IMR-90 (cell line): ENCODE measurements at regions not wholly inside any gene's neighbourhood (a gene's known extent, or its start where the extent isn't known, plus 50 kb on each side); places are given as distances from the start of the nearest gene placed in this dataset.

Experiments used
- ATAC-seq: fragments of 200-7000 bp; cut with Tn5 transposase; 2 replicates; pipeline ENCODE4 v1.9.1; 2020; ENCODE audit warnings: low read depth, mild to moderate bottlenecking, moderate library complexity
- BruUV-seq: library from RNA; stranded (reverse); fragments of 400-500 nt; replicated peaks from 2 replicates; lab custom pipeline; 2021; lab: Mats Ljungman, UMichigan
- CTCF ChIA-PET: fragments of 300-600 bp; formaldehyde crosslinking; extraction: SDS; loops from one replicate; lab custom pipeline; 2021; ENCODE audit warnings: antibody characterized with exemption; lab: Yijun Ruan, JAX
- POLR2A ChIA-PET: fragments of 300-600 bp; sonication (Branson Sonifier 250); formaldehyde crosslinking; loops from one replicate; lab custom pipeline; 2022; ENCODE audit warnings: antibody characterized with exemption; ENCODE audit not compliant: unreplicated experiment; lab: Charles Lee
- DNase-seq: peaks from one replicate; pipeline ENCODE4 v3.0.0; 2013
- H2AFZ ChIP-seq: replicated peaks from 2 replicates; pipeline ENCODE3; 2013; ENCODE audit warnings: low read length, mild to moderate bottlenecking; ENCODE audit not compliant: poor library complexity
- H2AK5ac ChIP-seq: 2 replicates; pipeline ENCODE4 v1.6.1; 2013; ENCODE audit warnings: low read depth, low read length, inconsistent platforms
- H2AK9ac ChIP-seq: replicated peaks from 2 replicates; pipeline ENCODE3; 2013; ENCODE audit warnings: mild to moderate bottlenecking, low read depth, low read length, moderate library complexity; ENCODE audit not compliant: poor library complexity
- H2BK120ac ChIP-seq: 2 replicates; pipeline ENCODE4 v1.6.1; 2013; ENCODE audit warnings: low read depth, low read length, inconsistent platforms
- H2BK15ac ChIP-seq: 3 replicates; pipeline ENCODE4 v1.6.1; 2013; ENCODE audit warnings: low read depth, low read length, inconsistent platforms
- H2BK20ac ChIP-seq: 2 replicates; pipeline ENCODE4 v1.6.1; 2013; ENCODE audit warnings: low read depth, mild to moderate bottlenecking, inconsistent platforms, low read length, moderate library complexity
- H2BK5ac ChIP-seq: 2 replicates; pipeline ENCODE4 v1.6.1; 2013; ENCODE audit warnings: mild to moderate bottlenecking, low read depth, low read length, inconsistent platforms; ENCODE audit not compliant: poor library complexity, severe bottlenecking
- H3K14ac ChIP-seq: replicated peaks from 2 replicates; pipeline ENCODE4 v1.6.1; 2013; ENCODE audit warnings: low read depth, low read length, inconsistent platforms
- H3K18ac ChIP-seq: 2 replicates; pipeline ENCODE4 v1.6.1; 2013; ENCODE audit warnings: low read depth, low read length, control low read depth
- H3K23ac ChIP-seq: 2 replicates; pipeline ENCODE4 v1.6.1; 2013; ENCODE audit warnings: low read depth, low read length, inconsistent platforms
- H3K27ac ChIP-seq: 2 replicates; pipeline ENCODE4 v1.5.1; 2013; ENCODE audit warnings: mild to moderate bottlenecking, control low read depth, low read length; ENCODE audit not compliant: insufficient read depth
- H3K27me3 ChIP-seq: 2 replicates; pipeline ENCODE4 v1.6.1; 2013; ENCODE audit warnings: low read length; ENCODE audit not compliant: control insufficient read depth, insufficient read depth
- H3K36me3 ChIP-seq: 2 replicates; pipeline ENCODE4 v1.6.1; 2013; ENCODE audit warnings: low read length, mixed read lengths; ENCODE audit not compliant: control insufficient read depth, insufficient read depth
- H3K4ac ChIP-seq: 2 replicates; pipeline ENCODE4 v1.6.1; 2013; ENCODE audit warnings: low read depth, low read length, inconsistent platforms
- H3K4me1 ChIP-seq: 2 replicates; pipeline ENCODE4 v1.6.1; 2013; ENCODE audit warnings: low read length, mixed read lengths; ENCODE audit not compliant: control insufficient read depth, insufficient read depth
- H3K4me2 ChIP-seq: 2 replicates; pipeline ENCODE4 v1.6.1; 2013; ENCODE audit warnings: low read depth, mild to moderate bottlenecking, control low read depth, low read length, moderate library complexity
- H3K4me3 ChIP-seq: 2 replicates; pipeline ENCODE4 v1.5.1; 2013; ENCODE audit warnings: low read depth, mild to moderate bottlenecking, control low read depth, low read length, moderate library complexity; ENCODE audit not compliant: insufficient read depth
- H3K56ac ChIP-seq: 2 replicates; pipeline ENCODE4 v1.6.1; 2013; ENCODE audit warnings: low read length, inconsistent platforms; ENCODE audit not compliant: insufficient read depth; ENCODE audit errors: extremely low read depth
- H3K79me1 ChIP-seq, 2 experiments: 2 replicates each; pipeline ENCODE4 v1.6.1; 2013; ENCODE audit warnings: low read length in 2 of 2, inconsistent platforms in 1 of 2, low read depth in 1 of 2
- H3K9ac ChIP-seq: 2 replicates; pipeline ENCODE4 v1.6.1; 2013; ENCODE audit warnings: low read depth, low read length, control low read depth
- H3K9me1 ChIP-seq: 2 replicates; pipeline ENCODE4 v1.6.1; 2013; ENCODE audit warnings: low read length, inconsistent platforms; ENCODE audit not compliant: insufficient read depth
- H3K9me3 ChIP-seq: 2 replicates; pipeline ENCODE4 v1.6.1; 2013; ENCODE audit warnings: low read length; ENCODE audit not compliant: control insufficient read depth, insufficient read depth
- H4K20me1 ChIP-seq: 2 replicates; pipeline ENCODE4 v1.6.1; 2013; ENCODE audit warnings: low read length, inconsistent platforms; ENCODE audit not compliant: insufficient read depth
- H4K5ac ChIP-seq: 2 replicates; pipeline ENCODE4 v1.6.1; 2013; ENCODE audit warnings: mild to moderate bottlenecking, low read depth, low read length, control low read depth
- H4K8ac ChIP-seq, 2 experiments: 2 replicates each; pipeline ENCODE4 v1.6.1; 2013; ENCODE audit warnings: low read depth in 2 of 2, low read length in 2 of 2, control low read depth in 1 of 2, inconsistent platforms in 1 of 2
- H4K91ac ChIP-seq: 2 replicates; pipeline ENCODE4 v1.6.1; 2013; ENCODE audit warnings: low read depth, low read length, inconsistent platforms; ENCODE audit not compliant: insufficient read depth
- MXI1 ChIP-seq: IDR thresholded peaks from 2 replicates; pipeline ENCODE4 v1.6.1; 2012; ENCODE audit warnings: low read depth, mild to moderate bottlenecking, low read length, moderate library complexity, borderline replicate concordance
- RCOR1 ChIP-seq: IDR thresholded peaks from 2 replicates; pipeline ENCODE4 v1.6.1; 2012; ENCODE audit warnings: mild to moderate bottlenecking, low read length, improper control_type of control experiment; ENCODE audit not compliant: insufficient replicate concordance
- WGBS, 2 experiments: methylation state at CpG; one replicate each; pipeline versions ENCODE4 v1.1.5 to v1.1.7; 2013; ENCODE audit warnings: missing lambda C conversion rate in 2 of 2; ENCODE audit not compliant: insufficient read length in 1 of 2; ENCODE audit errors: extremely low coverage in 2 of 2; 5-methylcytosine and 5-hydroxymethylcytosine counted together
- dilution Hi-C: fragments of 300-500 bp; cut with HindIII; formaldehyde crosslinking; loops from one replicate; pipeline ENCODE4 v1.14.3; 2018; ENCODE audit warnings: low sequenced_read_pairs; ENCODE audit not compliant: unreplicated experiment
- in situ Hi-C: fragments of 300-500 bp; cut with MboI; formaldehyde crosslinking; loops from 3 replicates; pipeline ENCODE4 v1.14.3; 2019; ENCODE audit warnings: low sequenced_read_pairs, inconsistent platforms, mixed read lengths
- intact Hi-C: fragments of 100-400 bp; cut with micrococcal nuclease; formaldehyde crosslinking; loops from 2 replicates; pipeline ENCODE4 v1.10.0; 2022
- TF ChIP-seq, protein P1 (sequence below): fragments of 150-350 bp; IDR thresholded peaks from 2 replicates; pipeline ENCODE4 v1.6.1; 2017; ENCODE audit warnings: mild to moderate bottlenecking, antibody characterized with exemption, low read length, low read depth

DNA sequence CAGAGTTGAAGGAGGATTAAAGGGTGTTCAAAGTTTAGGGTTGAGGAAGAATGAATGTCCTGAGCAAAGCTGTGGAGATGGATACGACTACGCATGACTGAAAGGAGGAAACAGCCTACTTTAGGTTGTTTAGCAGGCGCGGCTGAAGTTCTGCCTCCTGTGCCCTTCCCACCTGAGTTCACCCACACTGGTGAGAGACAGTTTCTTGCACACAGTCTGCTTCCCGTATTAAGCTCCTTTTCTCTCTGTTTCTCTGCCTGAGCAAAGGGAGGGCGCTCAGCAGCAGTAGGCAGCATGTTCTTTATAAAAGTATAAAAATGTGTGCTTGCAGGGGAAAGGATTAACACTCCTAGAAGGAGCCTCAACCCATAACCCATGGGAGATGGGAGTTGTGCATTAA, 224.0 kb upstream of the SMARCA2 start:
- no peak overlapping the region for H3K27ac ChIP-seq
- H3K56ac ChIP-seq: no peak overlapping the region
- no peak overlapping the region for H4K8ac ChIP-seq

More for the DNA sequence above, 224.0 kb upstream of the SMARCA2 start:
- H2AFZ ChIP-seq: no peak overlapping the region
- ATAC-seq (no peak), DNase-seq (no peak)
- intact Hi-C loops (no loop called here), in situ Hi-C loops (no loop called here), dilution Hi-C loops (no loop called here)
- H3K18ac ChIP-seq: no peak overlapping the region
- ChIA-PET CTCF (no interaction called here), POLR2A (no interaction called here)
- no peak overlapping the region for H2AK9ac ChIP-seq
- no peaks in the 10 kb centered on the region for H3K79me1 ChIP-seq
- BruUV-seq: no TSS peak
- no peak overlapping the region for H3K4ac ChIP-seq
- peaks cover 12% of the 10 kb centered on the region for H3K9me3 ChIP-seq
- H3K14ac ChIP-seq: no peak overlapping the region
- no peak for TF ChIP-seq RCOR1
- TF ChIP-seq MXI1: no peak
- TF ChIP-seq, protein P1, sequence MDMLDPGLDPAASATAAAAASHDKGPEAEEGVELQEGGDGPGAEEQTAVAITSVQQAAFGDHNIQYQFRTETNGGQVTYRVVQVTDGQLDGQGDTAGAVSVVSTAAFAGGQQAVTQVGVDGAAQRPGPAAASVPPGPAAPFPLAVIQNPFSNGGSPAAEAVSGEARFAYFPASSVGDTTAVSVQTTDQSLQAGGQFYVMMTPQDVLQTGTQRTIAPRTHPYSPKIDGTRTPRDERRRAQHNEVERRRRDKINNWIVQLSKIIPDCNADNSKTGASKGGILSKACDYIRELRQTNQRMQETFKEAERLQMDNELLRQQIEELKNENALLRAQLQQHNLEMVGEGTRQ: no peak
- H3K4me3 ChIP-seq: no peak overlapping the region
- H2BK5ac ChIP-seq: no peak overlapping the region
- no peaks in the 10 kb centered on the region for H3K9me1 ChIP-seq
- no peak overlapping the region for H3K9ac ChIP-seq
- no peak overlapping the region for H2BK15ac ChIP-seq
- no peak overlapping the region for H2BK120ac ChIP-seq
- H2AK5ac ChIP-seq: no peak overlapping the region
- H3K4me1 ChIP-seq: no peaks in the 10 kb centered on the region
- H3K4me2 ChIP-seq: no peak overlapping the region
- no peak overlapping the region for H3K23ac ChIP-seq
- WGBS, 2 experiments: no CpG with 5 or more reads among the region's 6 CpGs
- no peak overlapping the region for H4K91ac ChIP-seq
- H3K27me3 ChIP-seq: no peaks in the 10 kb centered on the region
- no peaks in the 10 kb centered on the region for H4K20me1 ChIP-seq
- H3K36me3 ChIP-seq: no peaks in the 10 kb centered on the region
- no peak overlapping the region for H4K5ac ChIP-seq
- H2BK20ac ChIP-seq: no peak overlapping the region
